Smooth muscle cell (in vitro differentiated cells): ENCODE measurements at regions not wholly inside any gene's neighbourhood (a gene's known extent, or its start where the extent isn't known, plus 50 kb on each side); places are given as distances from the start of the nearest gene placed in this dataset.

Experiments
- DNase-seq: peaks from one replicate; lab custom pipeline; 2025; ENCODE audit not compliant: unreplicated experiment; lab: John Stamatoyannopoulos, UW
- H2AFZ ChIP-seq: fragments of 200-600 bp; sonication (generic); 2 replicates; pipeline ENCODE4 v1.6.0; 2016; ENCODE audit warnings: antibody characterized with exemption, low read depth, mild to moderate bottlenecking
- H3F3A ChIP-seq: fragments of 200-600 bp; sonication (generic); 2 replicates; pipeline ENCODE4 v1.6.0; 2017; ENCODE audit warnings: antibody characterized with exemption, low read depth
- H3K27ac ChIP-seq: fragments of 200-600 bp; sonication (generic); 2 replicates; pipeline ENCODE4 v1.5.1; 2016; ENCODE audit warnings: low read depth, mild to moderate bottlenecking
- H3K27me3 ChIP-seq: fragments of 200-600 bp; sonication (generic); 2 replicates; pipeline ENCODE4 v1.6.1; 2016; ENCODE audit warnings: low read depth, mild to moderate bottlenecking
- H3K36me3 ChIP-seq: fragments of 200-600 bp; sonication (generic); 2 replicates; pipeline ENCODE4 v1.5.1; 2016; ENCODE audit warnings: low read depth
- H3K4me1 ChIP-seq: fragments of 200-600 bp; sonication (generic); 2 replicates; pipeline ENCODE4 v1.5.1; 2016; ENCODE audit warnings: low read depth
- H3K4me2 ChIP-seq: fragments of 200-600 bp; sonication (generic); 2 replicates; pipeline ENCODE4 v1.6.0; 2016; ENCODE audit warnings: mild to moderate bottlenecking
- H3K4me3 ChIP-seq: fragments of 200-600 bp; sonication (generic); 2 replicates; pipeline ENCODE4 v1.5.1; 2016; ENCODE audit warnings: mild to moderate bottlenecking
- H3K79me2 ChIP-seq: fragments of 200-600 bp; sonication (generic); 2 replicates; pipeline ENCODE4 v1.6.0; 2016; ENCODE audit warnings: low read depth, mild to moderate bottlenecking
- H3K9ac ChIP-seq: fragments of 200-600 bp; sonication (generic); 2 replicates; pipeline ENCODE4 v1.6.0; 2016; ENCODE audit warnings: low read depth
- H3K9me3 ChIP-seq: fragments of 200-600 bp; sonication (generic); replicated peaks from 2 replicates; pipeline ENCODE4 v1.5.1; 2016; ENCODE audit warnings: low read depth
- H4K20me1 ChIP-seq: fragments of 200-600 bp; sonication (generic); 2 replicates; pipeline ENCODE4 v1.6.0; 2016; ENCODE audit warnings: low read depth
- CTCF ChIP-seq: fragments of 200-600 bp; sonication (generic); IDR thresholded peaks from 2 replicates; pipeline ENCODE4 v1.5.1; 2017; ENCODE audit warnings: borderline replicate concordance, mild to moderate bottlenecking, antibody characterized with exemption; ENCODE audit not compliant: insufficient read depth, poor library complexity, severe bottlenecking
- WGBS: methylation state at CpG from one replicate; pipeline ENCODE4 v1.1.7; 2016; ENCODE audit warnings: low lambda C conversion rate; 5-methylcytosine and 5-hydroxymethylcytosine counted together

- DNase-seq, result no peak
- Histone ChIP-seq H3K4me1 (no peaks in the 10 kb centered on the region), H3K79me2 (no peaks in the 10 kb centered on the region), H4K20me1 (no peaks in the 10 kb centered on the region), H3F3A (no peaks in the 10 kb centered on the region), H2AFZ (no peak overlapping the region), H3K4me2 (no peak overlapping the region), H3K27me3 (no peaks in the 10 kb centered on the region), H3K36me3 (no peaks in the 10 kb centered on the region), H3K9ac (no peak overlapping the region), H3K27ac (no peak overlapping the region), H3K4me3 (no peak overlapping the region), H3K9me3 (no peaks in the 10 kb centered on the region)
- TF ChIP-seq CTCF, result no peak
- 89% methylated on average over 6 of the region's 6 CpGs for WGBS
Observed at GRCh38 chr1:219495737-219496408, 117.0 kb downstream of the ZC3H11B start.

GRCh38 chr1:219492717-219493116 is 120.2 kb downstream of the ZC3H11B start:
- peak overlapping the region; percentile 25 for H3K27ac ChIP-seq
- no peaks in the 10 kb centered on the region for H3K9me3 ChIP-seq
- peak overlapping the region; percentile 46 for H3K4me2 ChIP-seq
- H3K79me2 ChIP-seq, result no peaks in the 10 kb centered on the region
- TF ChIP-seq CTCF, result no peak
- no peaks in the 10 kb centered on the region for H3K27me3 ChIP-seq
- H3K4me1 ChIP-seq, result peaks cover 7% of the 10 kb centered on the region
- no peaks in the 10 kb centered on the region for H4K20me1 ChIP-seq
- H3K36me3 ChIP-seq, result no peaks in the 10 kb centered on the region
- no peak overlapping the region for H3K9ac ChIP-seq
- no peaks in the 10 kb centered on the region for H3F3A ChIP-seq
- H2AFZ ChIP-seq, result peak overlapping the region; percentile 42
- WGBS, result 37% methylated on average over 3 of the region's 3 CpGs
- no peak for DNase-seq
- no peak overlapping the region for H3K4me3 ChIP-seq

GRCh38 chr1:219490566-219490965 is 122.3 kb downstream of the ZC3H11B start:
- Histone ChIP-seq H3K36me3 (no peaks in the 10 kb centered on the region), H3K4me3 (no peak overlapping the region), H3K4me2 (no peak overlapping the region), H2AFZ (no peak overlapping the region), H4K20me1 (no peaks in the 10 kb centered on the region), H3K4me1 (peaks cover 7% of the 10 kb centered on the region), H3F3A (no peaks in the 10 kb centered on the region), H3K27me3 (no peaks in the 10 kb centered on the region), H3K27ac (no peak overlapping the region), H3K9ac (no peak overlapping the region), H3K79me2 (no peaks in the 10 kb centered on the region), H3K9me3 (no peaks in the 10 kb centered on the region)
- no peak for TF ChIP-seq CTCF
- no peak for DNase-seq
- WGBS, result 100% methylated on average over 1 of the region's 1 CpG

GRCh38 chr1:219489636-219490035 is 123.3 kb downstream of the ZC3H11B start:
- 23% methylated on average over 2 of the region's 2 CpGs for WGBS

More at GRCh38 chr1:219489636-219490035, 123.3 kb downstream of the ZC3H11B start:
- Histone ChIP-seq H4K20me1 (no peaks in the 10 kb centered on the region), H3K9me3 (no peaks in the 10 kb centered on the region), H3K36me3 (no peaks in the 10 kb centered on the region), H3K27ac (no peak overlapping the region), H3K9ac (no peak overlapping the region), H3K79me2 (no peaks in the 10 kb centered on the region), H3K27me3 (no peaks in the 10 kb centered on the region), H3K4me2 (peak overlapping the region; percentile 34), H3K4me1 (peaks cover 7% of the 10 kb centered on the region), H3F3A (no peaks in the 10 kb centered on the region), H3K4me3 (no peak overlapping the region), H2AFZ (no peak overlapping the region)
- TF ChIP-seq CTCF, result no peak
- no peak for DNase-seq
